GM18499 (cell line): ENCODE measurements at regions not wholly inside any gene's neighbourhood (a gene's known extent, or its start where the extent isn't known, plus 50 kb on each side); places are given as distances from the start of the nearest gene placed in this dataset.

ENCODE experiments used
- ATAC-seq: cut with Tn5 transposase; IDR thresholded peaks from one replicate; pipeline ENCODE4 v1.9.1; 2021; ENCODE audit warnings: moderate number of reproducible peaks; ENCODE audit not compliant: insufficient read depth, unreplicated experiment

- ATAC-seq, result no peak
These were observed 167.9 kb upstream of the PAPPA start for GRCh38 chr9:115985657-115986056.

DNA sequence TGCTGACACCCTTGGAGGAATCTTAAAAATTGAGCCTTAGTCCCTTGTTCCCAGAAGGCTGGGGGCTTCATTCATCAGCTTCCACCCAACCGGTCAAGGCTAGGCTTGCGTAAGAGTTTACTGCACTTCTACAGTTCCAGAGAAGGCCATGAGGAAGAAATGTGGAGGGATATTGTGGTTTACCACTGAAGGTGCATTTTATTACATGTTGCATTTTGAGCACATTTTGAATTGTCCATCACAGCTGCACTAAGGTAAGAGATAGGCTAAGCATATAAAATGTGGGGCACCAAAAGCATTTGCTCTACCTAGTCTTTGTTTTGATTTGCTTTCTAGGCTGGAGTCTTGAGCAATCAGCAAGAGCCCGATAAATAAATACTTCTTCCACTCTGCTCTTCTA lies 167.1 kb upstream of the PAPPA start:
- ATAC-seq, result no peak

GRCh38 chr9:115988701-115989100 lies 164.9 kb upstream of the PAPPA start:
- ATAC-seq, result no peak

GRCh38 chr9:115989831-115990230 lies 163.8 kb upstream of the PAPPA start:
- no peak for ATAC-seq

DNA sequence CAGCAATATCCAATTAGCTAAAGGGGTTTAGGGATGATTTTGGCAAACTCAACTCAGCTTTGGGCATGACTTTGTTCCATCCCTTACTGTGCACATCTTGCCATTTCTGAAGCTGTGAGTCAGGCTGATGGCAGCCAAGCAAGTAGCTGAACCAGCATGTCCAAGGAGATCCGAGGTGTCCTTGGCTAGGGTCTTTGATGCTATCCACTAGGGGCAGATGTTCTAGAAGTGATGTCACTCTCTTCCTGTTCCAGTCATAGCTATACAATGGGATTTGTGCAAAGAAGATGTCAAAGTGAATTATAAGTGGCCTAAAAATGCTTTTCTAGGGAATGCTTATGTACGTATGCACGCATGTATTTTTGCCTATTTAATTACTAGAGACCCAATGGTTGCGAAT lies 160.8 kb upstream of the PAPPA start:
- no peak for ATAC-seq

GRCh38 chr9:115997923-115998322 lies 155.7 kb upstream of the PAPPA start:
- ATAC-seq, result no peak

DNA sequence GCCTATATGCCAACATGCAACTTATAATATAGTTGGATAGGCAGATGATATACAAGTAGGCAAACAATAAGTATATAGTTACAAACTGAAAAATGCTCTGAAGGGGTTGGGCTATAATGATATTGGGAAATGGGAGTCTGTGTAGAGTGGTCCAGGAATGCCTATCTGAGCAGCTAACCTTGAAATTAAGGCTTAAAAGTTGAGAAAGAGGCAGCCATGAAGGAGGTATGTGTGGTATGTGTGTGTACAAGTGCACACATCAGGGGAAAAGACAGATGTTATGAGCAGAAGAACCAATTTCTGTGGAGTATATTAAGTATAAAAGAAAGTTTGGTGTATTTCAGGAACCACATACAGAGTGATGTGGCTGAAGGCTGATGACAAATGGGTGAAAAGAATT lies 154.9 kb upstream of the PAPPA start:
- ATAC-seq, result no peak

DNA sequence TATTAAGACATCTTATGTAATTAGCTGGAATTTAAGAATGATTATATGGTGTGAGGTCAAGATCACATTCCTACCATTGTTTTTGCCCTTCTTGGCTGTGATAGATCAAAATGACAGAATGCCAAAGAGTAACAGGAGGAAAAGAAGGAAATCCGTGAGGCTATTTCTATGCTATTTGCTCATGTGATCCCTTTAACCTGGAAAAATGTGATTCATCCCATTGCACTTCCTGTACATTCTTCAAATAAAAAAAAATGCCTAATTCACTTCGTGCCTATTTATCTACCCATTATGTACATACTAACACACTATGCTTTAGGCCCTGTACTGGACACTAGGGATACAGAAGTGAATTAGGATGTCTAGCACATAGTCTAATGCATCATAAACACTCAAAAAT lies 154.1 kb upstream of the PAPPA start:
- ATAC-seq, result no peak

DNA sequence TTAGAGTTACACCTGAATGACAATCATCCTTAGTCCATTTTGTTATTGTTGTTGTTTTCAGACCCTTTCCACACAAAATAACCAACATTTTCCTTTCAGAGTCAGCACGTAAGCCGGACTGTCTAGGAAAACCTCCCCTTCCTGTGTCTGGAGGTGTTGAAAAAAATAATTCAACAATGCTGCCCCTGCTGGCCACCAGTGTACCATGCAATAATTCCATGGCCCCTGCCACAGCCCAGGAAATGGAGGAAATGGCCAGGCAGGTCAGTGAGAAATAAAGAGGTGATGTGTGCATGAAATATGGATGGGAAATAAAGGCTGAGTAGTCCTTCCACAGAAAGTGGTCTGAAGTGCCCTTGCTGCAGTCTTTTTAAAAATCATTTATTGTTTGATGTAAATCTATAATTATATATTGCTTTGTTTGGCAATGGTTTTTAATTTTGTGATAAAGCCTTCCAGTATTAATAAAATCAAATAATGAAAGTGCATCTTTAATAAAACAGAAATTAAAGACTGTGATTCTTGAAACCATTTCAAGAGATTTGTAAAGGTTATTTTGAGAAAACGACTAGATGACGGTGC lies 152.8 kb upstream of the PAPPA start:
- no peak for ATAC-seq

GRCh38 chr9:116002181-116002580 lies 151.4 kb upstream of the PAPPA start:
- ATAC-seq, result no peak

DNA sequence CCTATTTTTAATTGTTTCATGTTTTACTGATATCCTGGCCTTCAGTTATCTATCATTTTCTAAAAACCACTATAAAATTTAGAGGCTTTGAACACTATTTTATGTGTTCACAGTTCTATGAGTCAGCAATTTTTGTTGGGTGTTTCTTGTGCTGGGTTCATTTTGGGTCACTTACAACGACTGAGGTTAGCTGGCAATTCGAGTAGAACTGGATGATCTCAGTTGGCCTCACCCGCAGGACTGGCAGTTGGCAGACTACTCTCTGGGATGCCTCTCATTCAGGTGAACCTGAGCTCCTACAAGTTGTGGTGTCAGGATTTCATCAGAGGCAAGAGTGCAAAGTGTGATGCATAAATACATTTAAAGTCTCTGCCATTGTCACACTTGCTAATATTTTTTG lies 151.0 kb upstream of the PAPPA start:
- no peak for ATAC-seq

GRCh38 chr9:116003397-116003796 lies 150.2 kb upstream of the PAPPA start:
- ATAC-seq, result no peak

- ATAC-seq, result no peak
These were observed 148.4 kb upstream of the PAPPA start for GRCh38 chr9:116005205-116005604.

GRCh38 chr9:116007824-116008223 lies 145.8 kb upstream of the PAPPA start:
- no peak for ATAC-seq

- no peak for ATAC-seq
These were observed 145.3 kb upstream of the PAPPA start for GRCh38 chr9:116008278-116008677.

- ATAC-seq, result no peak
These were observed 144.2 kb upstream of the PAPPA start for GRCh38 chr9:116009420-116009819.

- no peak for ATAC-seq
These were observed 137.7 kb upstream of the PAPPA start for GRCh38 chr9:116015855-116016254.

DNA sequence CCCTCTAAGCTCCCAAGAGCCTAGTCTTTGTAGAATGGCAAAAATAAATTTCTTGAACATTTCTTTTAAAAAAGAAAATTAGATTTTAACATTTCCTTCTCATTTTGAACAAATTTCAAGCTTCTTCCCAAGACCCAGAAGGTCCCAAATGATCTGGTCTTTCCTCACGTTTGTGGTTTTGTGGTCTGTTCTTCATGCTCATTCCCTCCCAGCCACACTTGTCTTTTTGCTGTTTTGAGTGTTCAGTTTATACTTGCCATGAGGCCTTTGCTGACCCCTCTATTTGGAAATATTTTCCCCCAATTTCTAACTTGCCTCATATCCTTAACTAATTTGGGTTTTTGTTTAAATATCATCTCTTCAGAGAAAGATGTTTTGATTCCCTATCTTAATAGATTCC lies 133.4 kb upstream of the PAPPA start:
- ATAC-seq, result no peak

- no peak for ATAC-seq
These were observed 132.8 kb upstream of the PAPPA start for GRCh38 chr9:116020801-116021200.

DNA sequence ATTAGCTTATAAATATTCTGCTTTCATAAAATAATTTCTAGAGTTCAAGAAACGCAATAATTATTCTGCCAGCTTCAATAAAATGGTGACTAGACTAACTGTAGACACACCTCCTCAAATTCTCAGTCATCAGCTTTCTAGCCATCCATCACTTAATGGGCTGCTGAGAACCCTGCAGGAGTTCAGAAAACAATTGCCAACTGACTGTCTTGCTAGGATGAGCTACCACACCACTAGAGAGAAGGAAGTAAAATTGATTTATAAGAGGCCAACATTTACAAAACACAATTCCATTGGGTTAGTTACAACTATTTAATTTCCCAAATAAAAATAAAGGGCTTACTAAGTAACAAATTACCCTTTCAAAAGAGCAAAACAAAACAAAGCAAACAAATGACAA lies 126.5 kb upstream of the PAPPA start:
- no peak for ATAC-seq

DNA sequence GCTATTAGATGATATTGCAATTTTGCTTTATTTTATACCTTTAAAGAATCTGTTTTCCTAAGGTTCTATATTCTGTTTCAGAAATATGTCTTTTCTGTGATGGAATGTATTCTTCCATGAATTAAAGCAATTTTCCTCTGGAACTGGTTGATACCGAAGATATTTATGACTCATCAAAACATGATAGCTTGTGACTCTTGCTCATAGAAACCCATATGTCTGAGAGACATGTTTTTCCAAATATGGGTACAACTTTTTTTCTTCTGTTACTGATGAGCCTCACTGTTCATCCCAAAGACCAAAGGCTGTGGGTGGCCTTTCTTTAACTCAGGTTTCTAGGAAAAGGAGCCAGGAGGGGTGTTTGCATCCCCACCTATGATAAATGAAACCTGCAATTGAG lies 126.1 kb upstream of the PAPPA start:
- no peak for ATAC-seq

DNA sequence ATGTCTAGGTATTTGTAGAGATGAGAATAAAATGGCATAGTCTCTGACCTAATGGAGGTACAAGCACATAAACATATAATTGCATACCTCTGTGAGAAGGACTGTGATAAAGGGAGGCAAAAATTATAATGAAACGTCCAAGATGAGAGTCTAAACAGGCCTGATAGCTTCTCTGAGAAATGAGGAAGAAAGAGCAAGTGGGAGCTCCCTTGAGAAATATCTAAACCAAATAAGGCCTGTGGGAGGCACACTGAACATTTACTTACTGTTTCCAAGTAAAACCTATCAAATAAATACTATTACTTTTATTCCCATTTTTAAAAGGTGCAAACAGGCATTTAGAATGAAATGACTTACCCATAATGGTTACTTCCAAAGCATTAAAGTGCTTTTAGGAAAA lies 125.6 kb upstream of the PAPPA start:
- ATAC-seq, result no peak

DNA sequence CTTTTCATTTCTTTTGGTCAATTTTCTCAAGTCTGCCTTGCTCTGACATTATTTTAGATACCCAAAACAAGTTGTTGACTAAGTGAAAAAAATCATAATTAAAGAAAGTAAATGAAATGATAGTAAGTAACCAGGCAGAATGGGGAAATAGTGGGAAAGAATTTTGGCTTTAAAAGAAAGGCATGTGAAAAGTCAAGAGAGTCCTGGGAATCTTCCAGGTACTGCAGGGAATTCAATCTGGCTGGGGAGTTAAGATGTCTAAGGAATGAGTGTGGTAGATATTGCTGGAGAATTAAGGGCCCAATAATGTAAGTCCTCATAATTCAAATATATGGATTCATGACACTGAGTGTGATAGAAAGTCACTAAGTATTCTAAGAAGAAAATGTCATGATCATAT lies 123.1 kb upstream of the PAPPA start:
- ATAC-seq, result no peak
